Stimulated activated CD4-positive, alpha-beta T cell treated with anti-CD3 and anti-CD28 coated beads, TNF-alpha, amount 100 ng/mL, for 48 hours (primary cell): ENCODE measurements at regions not wholly inside any gene's neighbourhood (a gene's known extent, or its start where the extent isn't known, plus 50 kb on each side); places are given as distances from the start of the nearest gene placed in this dataset.
"Not testable (repeated sequence)": the region's sequence is repeated elsewhere in the genome, so short reads cannot be mapped to it uniquely, and the experiment has no call there.

Source experiments
- DNase-seq, 3 donors: peaks; one replicate each; pipeline ENCODE4 v3.0.0-alpha.2; 2020; ENCODE audit warnings: low read depth in 3 of 3

GRCh38 chr20:19834783-19835182 lies 76.7 kb downstream of the RIN2 start:
- DNase-seq: no peak

GRCh38 chr20:19835533-19836222 lies 77.6 kb downstream of the RIN2 start:
- no peak for DNase-seq

- no peak for DNase-seq
Measured at GRCh38 chr20:19838468-19838867, 80.4 kb downstream of the RIN2 start.

- DNase-seq: no peak
Measured at GRCh38 chr20:19839053-19839452, 81.0 kb downstream of the RIN2 start.

GRCh38 chr20:19840111-19840710 lies 82.2 kb downstream of the RIN2 start:
- DNase-seq: no peak

GRCh38 chr20:19841740-19842139 lies 83.7 kb downstream of the RIN2 start:
- no peak for DNase-seq

GRCh38 chr20:19844850-19845249 lies 86.8 kb downstream of the RIN2 start:
- DNase-seq: not testable (repeated sequence)

GRCh38 chr20:19847383-19847782 lies 89.3 kb downstream of the RIN2 start:
- DNase-seq: no peak

GRCh38 chr20:19849341-19850197 lies 91.5 kb downstream of the RIN2 start:
- no peak for DNase-seq

GRCh38 chr20:19850198-19850533 lies 92.1 kb downstream of the RIN2 start:
- DNase-seq: no peak

- no peak for DNase-seq
Measured at GRCh38 chr20:19851861-19852260, 93.8 kb downstream of the RIN2 start.

- no peak for DNase-seq
Measured at GRCh38 chr20:19855416-19855815, 97.4 kb downstream of the RIN2 start.

GRCh38 chr20:19858466-19859371 lies 100.7 kb downstream of the RIN2 start:
- DNase-seq: no peak

GRCh38 chr20:19859444-19859843 lies 101.4 kb downstream of the RIN2 start:
- DNase-seq: no peak

GRCh38 chr20:19860737-19861136 lies 102.7 kb downstream of the RIN2 start:
- no peak for DNase-seq

- DNase-seq: no peak
Measured at GRCh38 chr20:19861147-19861759, 103.2 kb downstream of the RIN2 start.

GRCh38 chr20:19864130-19864529 lies 106.1 kb downstream of the RIN2 start:
- no peak for DNase-seq

GRCh38 chr20:19866070-19866469 lies 108.0 kb downstream of the RIN2 start:
- no peak for DNase-seq

GRCh38 chr20:19867074-19867473 lies 109.0 kb downstream of the RIN2 start:
- no peak for DNase-seq

GRCh38 chr20:19867940-19868371 lies 109.9 kb downstream of the RIN2 start:
- DNase-seq: no peak

GRCh38 chr20:19868441-19868840 lies 110.4 kb downstream of the RIN2 start:
- no peak for DNase-seq
